ENCODE measurements at regions not wholly inside any gene's neighbourhood (a gene's known extent, or its start where the extent isn't known, plus 50 kb on each side); places are given as distances from the start of the nearest gene placed in this dataset.

DNA sequence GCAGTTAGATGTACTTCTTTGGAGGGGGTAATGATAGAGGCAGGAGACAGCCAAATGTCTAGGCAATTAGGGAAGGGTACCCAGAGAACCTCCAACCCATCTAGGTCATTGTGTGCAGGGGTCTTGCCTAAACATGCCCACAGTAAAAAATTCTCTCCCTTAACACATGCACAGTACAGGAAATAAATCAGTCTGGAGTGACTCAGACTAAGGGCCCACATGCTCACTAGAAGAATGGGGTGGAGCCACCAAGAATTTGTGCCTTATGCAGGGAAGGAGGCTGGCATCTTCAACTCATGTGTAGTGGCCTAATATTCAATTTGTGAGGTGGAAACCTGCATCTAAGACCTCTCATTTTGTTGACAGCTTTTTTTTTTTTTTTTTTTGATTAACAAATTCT, 945.3 kb upstream of the GRIA3 start:
- no peak overlapping the region for H3K4me2 ChIP-seq (ENCODE audit: insufficient read depth, low read length)

DNA sequence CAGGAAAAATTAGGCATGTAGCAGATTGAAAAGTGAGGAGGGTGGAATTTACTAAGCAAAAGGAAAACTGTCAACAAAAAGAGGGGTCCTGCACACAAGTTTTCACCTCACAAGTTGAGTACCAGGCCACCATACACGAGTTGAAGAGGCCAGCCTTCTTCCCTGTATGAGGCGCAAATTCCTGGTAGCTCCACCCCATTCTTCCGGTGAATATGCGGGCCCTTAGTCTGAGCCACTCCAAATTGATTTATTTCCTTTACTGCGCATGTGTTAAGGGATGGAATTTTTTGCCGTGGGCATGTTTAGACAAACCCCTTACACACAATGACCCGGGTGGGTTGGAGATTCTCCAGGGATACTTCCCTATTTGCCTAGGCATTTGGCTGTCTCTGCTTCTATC, 942.1 kb upstream of the GRIA3 start:
- Histone ChIP-seq H3K27me3 (ENCODE audit: insufficient read depth, low read length, poor library complexity) (no peaks in the 10 kb centered on the region), H4K20me1 (ENCODE audit: insufficient read depth, low read length) (no peaks in the 10 kb centered on the region), H2AFZ (ENCODE audit: low read depth, low read length) (no peak overlapping the region), H3K4me2 (ENCODE audit: insufficient read depth, low read length) (no peak overlapping the region), H3K36me3 (ENCODE audit: insufficient read depth, low read length) (no peaks in the 10 kb centered on the region), H3K27ac (ENCODE audit: low read length) (no peak overlapping the region), H3K9ac (ENCODE audit: low read depth, low read length) (no peak overlapping the region), H3K4me1 (ENCODE audit: insufficient read depth, low read length) (no peaks in the 10 kb centered on the region), H3K9me3 (ENCODE audit: insufficient read depth, low read length, severe bottlenecking) (no peaks in the 10 kb centered on the region), H3K4me3 (ENCODE audit: low read depth in 1 of 2, low read length in 2 of 2) (no peak overlapping the region), H3K79me2 (ENCODE audit: insufficient read depth, low read length) (no peaks in the 10 kb centered on the region)
- TF ChIP-seq, protein P1, sequence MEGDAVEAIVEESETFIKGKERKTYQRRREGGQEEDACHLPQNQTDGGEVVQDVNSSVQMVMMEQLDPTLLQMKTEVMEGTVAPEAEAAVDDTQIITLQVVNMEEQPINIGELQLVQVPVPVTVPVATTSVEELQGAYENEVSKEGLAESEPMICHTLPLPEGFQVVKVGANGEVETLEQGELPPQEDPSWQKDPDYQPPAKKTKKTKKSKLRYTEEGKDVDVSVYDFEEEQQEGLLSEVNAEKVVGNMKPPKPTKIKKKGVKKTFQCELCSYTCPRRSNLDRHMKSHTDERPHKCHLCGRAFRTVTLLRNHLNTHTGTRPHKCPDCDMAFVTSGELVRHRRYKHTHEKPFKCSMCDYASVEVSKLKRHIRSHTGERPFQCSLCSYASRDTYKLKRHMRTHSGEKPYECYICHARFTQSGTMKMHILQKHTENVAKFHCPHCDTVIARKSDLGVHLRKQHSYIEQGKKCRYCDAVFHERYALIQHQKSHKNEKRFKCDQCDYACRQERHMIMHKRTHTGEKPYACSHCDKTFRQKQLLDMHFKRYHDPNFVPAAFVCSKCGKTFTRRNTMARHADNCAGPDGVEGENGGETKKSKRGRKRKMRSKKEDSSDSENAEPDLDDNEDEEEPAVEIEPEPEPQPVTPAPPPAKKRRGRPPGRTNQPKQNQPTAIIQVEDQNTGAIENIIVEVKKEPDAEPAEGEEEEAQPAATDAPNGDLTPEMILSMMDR (IDR thresholded peaks at IDR 0.05; ENCODE audit: borderline replicate concordance, extremely low read depth, low read length, poor library complexity, severe bottlenecking), result no peak
- no peak for TF ChIP-seq EZH2 (IDR thresholded peaks at IDR 0.05; ENCODE audit: borderline replicate concordance, low read depth, low read length, severe bottlenecking)
- DNase-seq (no peak), ATAC-seq (ENCODE audit: insufficient read depth, low read depth) (no peak)

More for the DNA sequence above, 945.3 kb upstream of the GRIA3 start:
- no peak overlapping the region for H3K9ac ChIP-seq (ENCODE audit: low read depth, low read length)
- no peak for DNase-seq
- no peak overlapping the region; the same call in 1 of the 2 replicates for H2AFZ ChIP-seq (ENCODE audit: low read depth, low read length)
- TF ChIP-seq, protein P1 (IDR thresholded peaks at IDR 0.05; ENCODE audit: borderline replicate concordance, extremely low read depth, low read length, poor library complexity, severe bottlenecking), result no peak
- no peak for TF ChIP-seq EZH2 (IDR thresholded peaks at IDR 0.05; ENCODE audit: borderline replicate concordance, low read depth, low read length, severe bottlenecking)
- no peaks in the 10 kb centered on the region for H3K79me2 ChIP-seq (ENCODE audit: insufficient read depth, low read length)
- H3K4me1 ChIP-seq (ENCODE audit: insufficient read depth, low read length), result no peaks in the 10 kb centered on the region
- H3K4me3 ChIP-seq (ENCODE audit: low read depth in 1 of 2, low read length in 2 of 2), result no peak overlapping the region
- no peak overlapping the region for H3K27ac ChIP-seq (ENCODE audit: low read length)
- no peak for ATAC-seq (ENCODE audit: insufficient read depth, low read depth)
- H3K9me3 ChIP-seq (ENCODE audit: insufficient read depth, low read length, severe bottlenecking), result no peaks in the 10 kb centered on the region
- H3K27me3 ChIP-seq (ENCODE audit: insufficient read depth, low read length, poor library complexity), result no peaks in the 10 kb centered on the region
- no peaks in the 10 kb centered on the region for H3K36me3 ChIP-seq (ENCODE audit: insufficient read depth, low read length)
- no peaks in the 10 kb centered on the region for H4K20me1 ChIP-seq (ENCODE audit: insufficient read depth, low read length)

DNA sequence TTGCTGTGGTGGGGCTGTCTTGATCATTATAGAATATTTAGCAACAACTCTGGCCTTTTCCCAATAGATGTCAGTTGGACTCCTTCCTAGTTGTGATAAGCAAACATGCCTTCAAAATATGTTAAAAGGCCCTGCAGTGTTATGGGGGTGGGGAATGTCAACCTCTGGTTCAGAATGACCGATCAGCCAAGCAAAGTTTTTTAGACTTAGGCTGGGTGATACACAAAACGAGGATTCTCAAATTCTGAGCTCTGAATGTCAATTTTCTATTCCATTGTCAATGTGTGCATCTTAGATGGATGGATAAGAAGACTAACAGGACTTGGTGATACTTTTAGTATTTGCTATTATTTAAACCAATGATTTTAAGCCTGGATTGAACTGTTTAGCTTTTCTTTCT, 940.0 kb upstream of the GRIA3 start:
- H2AFZ ChIP-seq (ENCODE audit: low read depth, low read length), result no peak overlapping the region
- H3K79me2 ChIP-seq (ENCODE audit: insufficient read depth, low read length), result no peaks in the 10 kb centered on the region
- H3K9ac ChIP-seq (ENCODE audit: low read depth, low read length), result no peak overlapping the region
- no peak for ATAC-seq (ENCODE audit: insufficient read depth, low read depth)
- TF ChIP-seq EZH2 (IDR thresholded peaks at IDR 0.05; ENCODE audit: borderline replicate concordance, low read depth, low read length, severe bottlenecking), result no peak
- TF ChIP-seq, protein P1 (IDR thresholded peaks at IDR 0.05; ENCODE audit: borderline replicate concordance, extremely low read depth, low read length, poor library complexity, severe bottlenecking), result no peak
- no peaks in the 10 kb centered on the region for H3K4me1 ChIP-seq (ENCODE audit: insufficient read depth, low read length)
- H3K27ac ChIP-seq (ENCODE audit: low read length), result no peak overlapping the region
- H3K4me3 ChIP-seq (ENCODE audit: low read depth in 1 of 2, low read length in 2 of 2), result no peak overlapping the region
- no peaks in the 10 kb centered on the region for H4K20me1 ChIP-seq (ENCODE audit: insufficient read depth, low read length)
- no peaks in the 10 kb centered on the region for H3K27me3 ChIP-seq (ENCODE audit: insufficient read depth, low read length, poor library complexity)
- no peak for DNase-seq
- no peak overlapping the region for H3K4me2 ChIP-seq (ENCODE audit: insufficient read depth, low read length)
- no peaks in the 10 kb centered on the region for H3K36me3 ChIP-seq (ENCODE audit: insufficient read depth, low read length)
- H3K9me3 ChIP-seq (ENCODE audit: insufficient read depth, low read length, severe bottlenecking), result no peaks in the 10 kb centered on the region

DNA sequence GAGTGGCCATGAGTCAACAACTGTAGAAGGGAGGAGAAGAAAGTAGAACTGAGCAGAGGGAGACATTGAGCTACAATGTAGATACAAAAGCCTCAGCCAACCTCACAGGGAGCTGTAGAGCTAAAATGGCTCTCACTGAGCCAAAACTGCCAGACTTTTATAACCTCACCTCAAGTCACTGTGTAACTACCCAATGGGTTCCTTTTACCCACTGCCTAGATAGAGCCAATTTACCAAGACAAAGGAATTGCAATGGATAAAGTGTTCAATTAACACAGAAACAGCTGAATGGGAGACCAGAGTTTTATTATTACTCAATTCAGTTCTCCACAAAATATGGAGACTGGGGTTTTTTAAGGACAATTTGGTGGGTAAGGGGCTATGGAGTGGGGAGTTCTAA, 938.9 kb upstream of the GRIA3 start:
- H3K9me3 ChIP-seq (ENCODE audit: insufficient read depth, low read length, severe bottlenecking), result no peaks in the 10 kb centered on the region
- no peak overlapping the region for H2AFZ ChIP-seq (ENCODE audit: low read depth, low read length)
- TF ChIP-seq, protein P1 (IDR thresholded peaks at IDR 0.05; ENCODE audit: borderline replicate concordance, extremely low read depth, low read length, poor library complexity, severe bottlenecking), result no peak
- no peak for TF ChIP-seq EZH2 (IDR thresholded peaks at IDR 0.05; ENCODE audit: borderline replicate concordance, low read depth, low read length, severe bottlenecking)
- H3K4me3 ChIP-seq (ENCODE audit: low read depth in 1 of 2, low read length in 2 of 2), result no peak overlapping the region
- H3K27ac ChIP-seq (ENCODE audit: low read length), result no peak overlapping the region
- H3K36me3 ChIP-seq (ENCODE audit: insufficient read depth, low read length), result no peaks in the 10 kb centered on the region
- no peak overlapping the region for H3K4me2 ChIP-seq (ENCODE audit: insufficient read depth, low read length)
- no peaks in the 10 kb centered on the region for H4K20me1 ChIP-seq (ENCODE audit: insufficient read depth, low read length)
- no peak for ATAC-seq (ENCODE audit: insufficient read depth, low read depth)
- H3K4me1 ChIP-seq (ENCODE audit: insufficient read depth, low read length), result no peaks in the 10 kb centered on the region
- no peaks in the 10 kb centered on the region for H3K79me2 ChIP-seq (ENCODE audit: insufficient read depth, low read length)
- no peaks in the 10 kb centered on the region for H3K27me3 ChIP-seq (ENCODE audit: insufficient read depth, low read length, poor library complexity)
- H3K9ac ChIP-seq (ENCODE audit: low read depth, low read length), result no peak overlapping the region
- DNase-seq, result no peak

Measured in DND-41 (cell line).